Fibroblast of upper back skin (primary cell): ENCODE measurements at regions not wholly inside any gene's neighbourhood (a gene's known extent, or its start where the extent isn't known, plus 50 kb on each side); places are given as distances from the start of the nearest gene placed in this dataset.

ENCODE experiments used
- DNase-seq: peaks from one replicate; pipeline ENCODE4 v3.0.0-alpha.2; 2013

GRCh38 chr17:62913991-62914570 is 52.0 kb upstream of the TANC2 start:
- DNase-seq: no peak

GRCh38 chr17:62912363-62912762 is 53.7 kb upstream of the TANC2 start:
- no peak for DNase-seq

GRCh38 chr17:62911114-62911513 is 54.9 kb upstream of the TANC2 start:
- no peak for DNase-seq

GRCh38 chr17:62910277-62910676 is 55.8 kb upstream of the TANC2 start:
- no peak for DNase-seq

- no peak for DNase-seq
Observed at GRCh38 chr17:62907961-62908360, 58.1 kb upstream of the TANC2 start.

- no peak for DNase-seq
Observed at GRCh38 chr17:62906881-62907280, 59.2 kb upstream of the TANC2 start.

- DNase-seq: no peak
Observed at GRCh38 chr17:62905233-62905632, 60.8 kb upstream of the TANC2 start.

- no peak for DNase-seq
Observed at GRCh38 chr17:62902531-62903220, 63.4 kb upstream of the TANC2 start.

- DNase-seq: no peak
Observed at GRCh38 chr17:62901544-62901943, 64.5 kb upstream of the TANC2 start.

- DNase-seq: no peak
Observed at GRCh38 chr17:62900096-62900495, 65.9 kb upstream of the TANC2 start.

GRCh38 chr17:62899361-62899760 is 66.7 kb upstream of the TANC2 start:
- DNase-seq: no peak

- DNase-seq: peak; percentile 23
Observed at GRCh38 chr17:62898239-62898864, 67.7 kb upstream of the TANC2 start.

GRCh38 chr17:62897706-62898105 is 68.3 kb upstream of the TANC2 start:
- DNase-seq: no peak

GRCh38 chr17:62895320-62896301 is 70.4 kb upstream of the TANC2 start:
- peak; percentile 35 for DNase-seq

- peak; percentile 84 for DNase-seq
Observed at GRCh38 chr17:62892870-62893338, 73.1 kb upstream of the TANC2 start.

- no peak for DNase-seq
Observed at GRCh38 chr17:62892061-62892675, 73.9 kb upstream of the TANC2 start.

- no peak for DNase-seq
Observed at GRCh38 chr17:62891659-62892058, 74.4 kb upstream of the TANC2 start.

- no peak for DNase-seq
Observed at GRCh38 chr17:62888765-62889164, 77.3 kb upstream of the TANC2 start.

GRCh38 chr17:62888148-62888547 is 77.9 kb upstream of the TANC2 start:
- no peak for DNase-seq

- no peak for DNase-seq
Observed at GRCh38 chr17:62887437-62887836, 78.6 kb upstream of the TANC2 start.

GRCh38 chr17:62884781-62885180 is 76.7 kb upstream of the MARCHF10 start:
- no peak for DNase-seq

GRCh38 chr17:62882878-62883277 is 74.8 kb upstream of the MARCHF10 start:
- DNase-seq: peak; percentile 52

GRCh38 chr17:62882284-62882683 is 74.2 kb upstream of the MARCHF10 start:
- DNase-seq: no peak
